ENCODE measurements at regions not wholly inside any gene's neighbourhood (a gene's known extent, or its start where the extent isn't known, plus 50 kb on each side); places are given as distances from the start of the nearest gene placed in this dataset.

DNA sequence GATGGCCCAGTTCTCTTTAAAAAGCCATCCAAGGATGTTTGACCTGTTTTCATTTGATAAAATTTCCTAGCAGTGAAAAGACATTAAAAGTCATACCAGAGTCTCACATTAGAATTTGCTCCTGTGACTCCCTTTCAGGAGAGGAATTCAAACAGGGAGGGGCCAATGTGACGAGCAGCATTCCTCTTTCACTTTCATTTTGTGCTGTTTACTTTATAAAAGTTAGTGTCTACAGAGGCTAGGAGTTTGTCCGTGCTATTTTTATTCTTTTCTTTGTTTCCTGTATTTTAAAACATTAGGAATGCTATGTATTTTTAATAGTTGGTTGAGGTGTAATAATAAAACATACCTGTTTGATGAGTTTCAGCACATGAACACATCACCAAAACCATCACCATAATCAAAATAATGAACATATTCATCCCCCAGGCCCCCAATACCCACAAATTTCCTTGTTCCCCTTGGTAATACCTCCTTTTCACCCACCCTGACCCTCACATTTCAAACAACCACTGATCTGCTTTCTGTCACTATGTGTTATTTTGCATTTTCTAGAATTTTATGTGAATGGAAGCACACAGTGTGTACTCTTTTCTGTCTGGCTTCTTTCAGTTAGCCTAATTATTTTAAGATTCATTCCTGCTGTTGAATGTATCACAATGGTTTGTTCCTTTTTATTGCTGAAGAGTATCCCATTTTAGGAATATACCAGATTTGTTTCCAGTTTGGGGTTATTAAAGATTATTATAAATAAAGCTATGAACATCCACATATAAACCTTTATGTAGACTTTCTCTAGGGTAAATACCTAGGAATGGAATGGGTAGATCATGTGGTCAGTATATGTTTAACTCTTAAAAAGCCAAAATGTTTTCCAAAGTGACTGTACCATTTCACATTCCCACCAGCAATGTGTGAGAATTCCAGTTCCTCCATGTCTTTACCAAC is 129.5 kb downstream of the TENT5C start:
- POLR2A ChIA-PET, result no interaction called here
- H3K27ac ChIP-seq (ENCODE audit: low read depth in 2 of 2, low read length in 1 of 2), result peak overlapping the region in 1 of 2 experiments; percentile 13; a peak in 1 of 4 replicates

DNA sequence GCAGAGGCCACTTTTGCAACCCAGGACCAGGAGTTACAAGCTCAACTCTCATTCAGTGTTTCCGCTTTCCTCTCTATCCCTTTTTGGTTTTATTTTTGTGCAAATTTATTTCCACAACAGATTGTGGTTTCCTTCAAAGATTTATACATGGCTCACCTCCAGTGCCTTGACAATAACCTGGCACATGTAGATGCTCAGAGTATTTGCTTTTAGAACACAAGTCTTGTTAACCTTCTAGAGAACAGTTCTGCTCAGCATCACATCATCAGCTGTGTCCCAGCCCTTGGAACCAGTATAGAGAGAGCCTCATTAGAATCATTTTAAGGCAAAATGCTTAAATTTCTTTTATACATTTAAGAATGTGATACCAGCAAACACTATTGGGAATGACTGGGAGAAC is 133.7 kb downstream of the TENT5C start:
- CTCF ChIA-PET, result interaction anchor here (0.6 to 1.5 kb wide), 4 partner anchors 15 to 206 kb away, joined by 3 to 4 read pairs (median 3); no protein-coding TSS in a partner anchor
- TF ChIP-seq EZH2phosphoT487 (IDR thresholded peaks at IDR 0.05; ENCODE audit: borderline replicate concordance, low read depth) (no peak), TCF12 (IDR thresholded peaks at IDR 0.05) (no peak), GATA2 (CRISPR knock-in tag; IDR thresholded peaks at IDR 0.05) (no peak), RCOR1 (IDR thresholded peaks at IDR 0.05; ENCODE audit: low read length) (no peak), JUND (IDR thresholded peaks at IDR 0.05) (no peak), SIN3A (IDR thresholded peaks at IDR 0.05; ENCODE audit: borderline replicate concordance, low read depth, low read length) (no peak), EP300 (IDR thresholded peaks at IDR 0.05; ENCODE audit: borderline replicate concordance in 1 of 2, low read depth in 1 of 2, low read length in 1 of 2) (no peak), MEF2A (IDR thresholded peaks at IDR 0.05; ENCODE audit: borderline replicate concordance, low read depth) (no peak), POLR2AphosphoS5 (IDR thresholded peaks at IDR 0.05; ENCODE audit: low read depth, low read length) (no peak), NRF1 (IDR thresholded peaks at IDR 0.05; ENCODE audit: low read depth, low read length) (no peak)
- TF ChIP-seq, protein P1, sequence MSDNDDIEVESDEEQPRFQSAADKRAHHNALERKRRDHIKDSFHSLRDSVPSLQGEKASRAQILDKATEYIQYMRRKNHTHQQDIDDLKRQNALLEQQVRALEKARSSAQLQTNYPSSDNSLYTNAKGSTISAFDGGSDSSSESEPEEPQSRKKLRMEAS (IDR thresholded peaks at IDR 0.05; ENCODE audit: low read depth), result no peak
- TF ChIP-seq, protein P2, sequence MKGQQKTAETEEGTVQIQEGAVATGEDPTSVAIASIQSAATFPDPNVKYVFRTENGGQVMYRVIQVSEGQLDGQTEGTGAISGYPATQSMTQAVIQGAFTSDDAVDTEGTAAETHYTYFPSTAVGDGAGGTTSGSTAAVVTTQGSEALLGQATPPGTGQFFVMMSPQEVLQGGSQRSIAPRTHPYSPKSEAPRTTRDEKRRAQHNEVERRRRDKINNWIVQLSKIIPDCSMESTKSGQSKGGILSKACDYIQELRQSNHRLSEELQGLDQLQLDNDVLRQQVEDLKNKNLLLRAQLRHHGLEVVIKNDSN (IDR thresholded peaks at IDR 0.05; ENCODE audit: borderline replicate concordance, low read depth), result no peak
- TF ChIP-seq, protein P3, sequence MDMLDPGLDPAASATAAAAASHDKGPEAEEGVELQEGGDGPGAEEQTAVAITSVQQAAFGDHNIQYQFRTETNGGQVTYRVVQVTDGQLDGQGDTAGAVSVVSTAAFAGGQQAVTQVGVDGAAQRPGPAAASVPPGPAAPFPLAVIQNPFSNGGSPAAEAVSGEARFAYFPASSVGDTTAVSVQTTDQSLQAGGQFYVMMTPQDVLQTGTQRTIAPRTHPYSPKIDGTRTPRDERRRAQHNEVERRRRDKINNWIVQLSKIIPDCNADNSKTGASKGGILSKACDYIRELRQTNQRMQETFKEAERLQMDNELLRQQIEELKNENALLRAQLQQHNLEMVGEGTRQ (IDR thresholded peaks at IDR 0.05; ENCODE audit: borderline replicate concordance, low read depth, low read length), result no peak
- TF ChIP-seq, protein P4, sequence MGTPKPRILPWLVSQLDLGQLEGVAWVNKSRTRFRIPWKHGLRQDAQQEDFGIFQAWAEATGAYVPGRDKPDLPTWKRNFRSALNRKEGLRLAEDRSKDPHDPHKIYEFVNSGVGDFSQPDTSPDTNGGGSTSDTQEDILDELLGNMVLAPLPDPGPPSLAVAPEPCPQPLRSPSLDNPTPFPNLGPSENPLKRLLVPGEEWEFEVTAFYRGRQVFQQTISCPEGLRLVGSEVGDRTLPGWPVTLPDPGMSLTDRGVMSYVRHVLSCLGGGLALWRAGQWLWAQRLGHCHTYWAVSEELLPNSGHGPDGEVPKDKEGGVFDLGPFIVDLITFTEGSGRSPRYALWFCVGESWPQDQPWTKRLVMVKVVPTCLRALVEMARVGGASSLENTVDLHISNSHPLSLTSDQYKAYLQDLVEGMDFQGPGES (IDR thresholded peaks at IDR 0.05; ENCODE audit: low read depth, low read length), result no peak
- Histone ChIP-seq H3K27me3 (ENCODE audit: insufficient read depth) (no peaks in the 10 kb centered on the region; the same call in 1 of the 2 replicates), H3K9ac (no peak overlapping the region), H3F3A (replicated peaks; ENCODE audit: insufficient read depth) (no peaks in the 10 kb centered on the region), H3K4me3 (ENCODE audit: low read depth in 2 of 2, low read length in 1 of 2) (no peak overlapping the region), H3K4me1 (ENCODE audit: control insufficient read depth in 1 of 2, insufficient read depth in 2 of 2, low read depth in 1 of 2, low read length in 1 of 2) (no peaks in the 10 kb centered on the region), H3K4me2 (no peak overlapping the region), H2AFZ (ENCODE audit: low read depth) (no peak overlapping the region), H3K27ac (ENCODE audit: low read depth in 2 of 2, low read length in 1 of 2) (no peak overlapping the region), H4K20me1 (ENCODE audit: insufficient read depth) (no peaks in the 10 kb centered on the region), H3K9me3 (no peaks in the 10 kb centered on the region), H3K36me3 (replicated peaks in 1 of 2; ENCODE audit: control insufficient read depth in 1 of 2, insufficient read depth in 2 of 2, low read length in 1 of 2) (no peaks in the 10 kb centered on the region), H3K79me2 (ENCODE audit: insufficient read depth) (no peaks in the 10 kb centered on the region), H3K9me2 (no peaks in the 10 kb centered on the region)
- POLR2A ChIA-PET, result no interaction called here
- no peak for DNase-seq
- WGBS (ENCODE audit: low lambda C conversion rate), result 97% methylated on average over 1 of the region's 1 CpG

More for the DNA sequence above, 129.5 kb downstream of the TENT5C start:
- no peaks in the 10 kb centered on the region; the same call in 1 of the 2 replicates for H3K27me3 ChIP-seq (ENCODE audit: insufficient read depth)
- peak overlapping the region; percentile 13 to 21; a peak in 3 of 4 replicates for H3K4me3 ChIP-seq (ENCODE audit: low read depth in 2 of 2, low read length in 1 of 2)
- peak overlapping the region; percentile 18; the same call in 1 of the 2 replicates for H3K9ac ChIP-seq
- H3K4me2 ChIP-seq, result peak overlapping the region; percentile 49
- DNase-seq, result no peak
- peak overlapping the region; percentile 89 for H2AFZ ChIP-seq (ENCODE audit: low read depth)
- no peaks in the 10 kb centered on the region for H3K79me2 ChIP-seq (ENCODE audit: insufficient read depth)
- CTCF ChIA-PET, result interaction anchor here (1.7 kb wide), 1 partner anchor 24 kb away, joined by 4 read pairs; no protein-coding TSS in a partner anchor
- H4K20me1 ChIP-seq (ENCODE audit: insufficient read depth), result no peaks in the 10 kb centered on the region
- TF ChIP-seq ELF1 (IDR thresholded peaks at IDR 0.05) (no peak), FOSL2 (IDR thresholded peaks at IDR 0.05; ENCODE audit: borderline replicate concordance, low read depth) (no peak), TEAD4 (IDR thresholded peaks at IDR 0.05; ENCODE audit: borderline replicate concordance, insufficient read depth) (no peak), GABPA (IDR thresholded peaks at IDR 0.05; ENCODE audit: low read depth) (no peak)
- TF ChIP-seq, protein P2 (IDR thresholded peaks at IDR 0.05; ENCODE audit: borderline replicate concordance, low read depth), result no peak
- no peaks in the 10 kb centered on the region for H3K4me1 ChIP-seq (ENCODE audit: control insufficient read depth in 1 of 2, insufficient read depth in 2 of 2, low read depth in 1 of 2, low read length in 1 of 2)
- 28% methylated on average over 2 of the region's 2 CpGs for WGBS (ENCODE audit: low lambda C conversion rate)
- no peaks in the 10 kb centered on the region for H3K9me3 ChIP-seq
- H3K9me2 ChIP-seq, result no peaks in the 10 kb centered on the region
- H3K36me3 ChIP-seq (replicated peaks in 1 of 2; ENCODE audit: control insufficient read depth in 1 of 2, insufficient read depth in 2 of 2, low read length in 1 of 2), result no peaks in the 10 kb centered on the region
- no peaks in the 10 kb centered on the region for H3F3A ChIP-seq (replicated peaks; ENCODE audit: insufficient read depth)

Data from SK-N-SH (cell line).